Liver (tissue), 8 donors: ENCODE measurements at regions not wholly inside any gene's neighbourhood (a gene's known extent, or its start where the extent isn't known, plus 50 kb on each side); places are given as distances from the start of the nearest gene placed in this dataset.

ENCODE experiments used
- DNase-seq: peaks from one replicate; pipeline ENCODE4 v3.0.0-alpha.2; 2017; ENCODE audit warnings: low spot score
- H3K27ac ChIP-seq, 2 donors: one replicate each; pipeline ENCODE4 v1.7.0; 2013; ENCODE audit warnings: inconsistent platforms in 2 of 2, low read length in 2 of 2, control low read depth in 1 of 2, low read depth in 1 of 2, mild to moderate bottlenecking in 1 of 2
- H3K27me3 ChIP-seq, 4 donors: one replicate each; pipeline versions ENCODE4 v1.6.1 to v1.7.0; 2013; ENCODE audit warnings: low read length in 3 of 4, inconsistent platforms in 1 of 4, mild to moderate bottlenecking in 1 of 4, moderate library complexity in 1 of 4; ENCODE audit not compliant: control insufficient read depth in 4 of 4, insufficient read depth in 4 of 4
- H3K36me3 ChIP-seq, 4 donors: one replicate each; pipeline versions ENCODE4 v1.6.1 to v1.7.0; 2013; ENCODE audit warnings: low read length in 3 of 4, mild to moderate bottlenecking in 3 of 4, low read depth in 1 of 4, moderate library complexity in 1 of 4; ENCODE audit not compliant: control insufficient read depth in 4 of 4, insufficient read depth in 3 of 4
- H3K4me1 ChIP-seq, 4 donors: one replicate each; pipeline versions ENCODE4 v1.6.1 to v1.7.0; 2013; ENCODE audit warnings: low read length in 3 of 4, mild to moderate bottlenecking in 3 of 4, moderate library complexity in 1 of 4; ENCODE audit not compliant: control insufficient read depth in 4 of 4, insufficient read depth in 4 of 4
- H3K4me3 ChIP-seq, 3 donors: one replicate each; pipeline versions ENCODE4 v1.6.1 to v1.7.0; 2013; ENCODE audit warnings: low read length in 3 of 3, control low read depth in 1 of 3, low read depth in 1 of 3, mild to moderate bottlenecking in 1 of 3
- H3K9ac ChIP-seq, 2 donors: one replicate each; pipeline ENCODE4 v1.7.0; 2013; ENCODE audit warnings: low read length in 2 of 2, mild to moderate bottlenecking in 2 of 2, moderate library complexity in 2 of 2, control low read depth in 1 of 2, low read depth in 1 of 2
- H3K9me3 ChIP-seq, 4 donors: one replicate each; pipeline versions ENCODE4 v1.6.1 to v1.7.0; 2013; ENCODE audit warnings: low read length in 3 of 4; ENCODE audit not compliant: control insufficient read depth in 4 of 4
- CTCF ChIP-seq: fragments of 150-350 bp; IDR thresholded peaks from 2 replicates; pipeline ENCODE4 v1.5.1; 2017; ENCODE audit warnings: improper control_type of control experiment, low read depth, low read length; ENCODE audit not compliant: missing input control
- EGR1 ChIP-seq, 2 donors: IDR thresholded peaks; 2 replicates each; pipeline ENCODE4 v1.6.1; 2016 to 2018; ENCODE audit warnings: antibody characterized with exemption in 2 of 2, low read depth in 2 of 2
- FOXA1 ChIP-seq: IDR thresholded peaks from 2 replicates; pipeline ENCODE4 v1.6.1; 2016; ENCODE audit warnings: antibody characterized with exemption
- FOXA2 ChIP-seq: IDR thresholded peaks from 2 replicates; pipeline ENCODE4 v1.6.1; 2016; ENCODE audit warnings: antibody characterized with exemption
- GABPA ChIP-seq, 2 donors: IDR thresholded peaks in 1 of 2; conservative IDR thresholded peaks in 1 of 2; 2 replicates each; pipeline ENCODE4 v1.6.1; 2016; ENCODE audit warnings: antibody characterized with exemption in 2 of 2, mild to moderate bottlenecking in 1 of 2, moderate library complexity in 1 of 2
- HNF4A ChIP-seq, 2 donors: conservative IDR thresholded peaks; 2 replicates each; pipeline ENCODE4 v1.6.1; 2016; ENCODE audit warnings: antibody characterized with exemption in 2 of 2, mild to moderate bottlenecking in 2 of 2
- HNF4G ChIP-seq: IDR thresholded peaks from 2 replicates; pipeline ENCODE4 v1.6.1; 2016; ENCODE audit warnings: antibody characterized with exemption
- JUND ChIP-seq, 2 donors: IDR thresholded peaks; 2 replicates each; pipeline ENCODE4 v1.6.1; 2016; ENCODE audit warnings: antibody characterized with exemption in 2 of 2
- MAX ChIP-seq: IDR thresholded peaks from 2 replicates; pipeline ENCODE4 v1.6.1; 2016; ENCODE audit warnings: antibody characterized with exemption
- NR2F2 ChIP-seq: IDR thresholded peaks from 2 replicates; pipeline ENCODE4 v1.6.1; 2016; ENCODE audit warnings: antibody characterized with exemption
- RAD21 ChIP-seq, 2 donors: IDR thresholded peaks; 2 replicates each; pipeline ENCODE4 v1.6.1; 2016; ENCODE audit warnings: antibody characterized with exemption in 2 of 2, mild to moderate bottlenecking in 2 of 2
- RXRA ChIP-seq, 2 donors: IDR thresholded peaks; 2 replicates each; pipeline ENCODE4 v1.6.1; 2017 to 2018; ENCODE audit warnings: antibody characterized with exemption in 2 of 2, mild to moderate bottlenecking in 1 of 2
- SP1 ChIP-seq: IDR thresholded peaks from 2 replicates; pipeline ENCODE4 v1.6.1; 2018; ENCODE audit warnings: antibody characterized with exemption, mild to moderate bottlenecking
- TAF1 ChIP-seq: conservative IDR thresholded peaks from 2 replicates; pipeline ENCODE4 v1.6.1; 2016; ENCODE audit warnings: antibody characterized with exemption, mild to moderate bottlenecking
- YY1 ChIP-seq: IDR thresholded peaks from 2 replicates; pipeline ENCODE4 v1.6.1; 2016; ENCODE audit warnings: antibody characterized with exemption, mild to moderate bottlenecking
- ZBTB33 ChIP-seq: IDR thresholded peaks from 2 replicates; pipeline ENCODE4 v1.6.1; 2016; ENCODE audit warnings: antibody characterized with exemption
- WGBS: extraction: QIAGEN DNeasy Blood & Tissue Kit; methylation state at CpG from one replicate; pipeline ENCODE4 v1.1.7; 2013; 5-methylcytosine and 5-hydroxymethylcytosine counted together
- TF ChIP-seq, protein P1 (sequence below): IDR thresholded peaks from 2 replicates; pipeline ENCODE4 v1.6.1; 2016; ENCODE audit warnings: antibody characterized with exemption
- TF ChIP-seq, protein P2 (sequence below): IDR thresholded peaks from 2 replicates; pipeline ENCODE4 v1.6.1; 2016; ENCODE audit warnings: antibody characterized with exemption, mild to moderate bottlenecking
- donor health status: healthy.
- donor health status: healthy.
- donor health status: healthy.
- donor health status: healthy.
- donor health status: healthy.

- H3K4me1 ChIP-seq: no peaks in the 10 kb centered on the region
- H3K4me3 ChIP-seq: no peak overlapping the region
- H3K36me3 ChIP-seq: no peaks in the 10 kb centered on the region
- H3K27me3 ChIP-seq: no peaks in the 10 kb centered on the region
- no peak overlapping the region for H3K27ac ChIP-seq
- H3K9me3 ChIP-seq: no peaks in the 10 kb centered on the region
- no peak for DNase-seq
- no peak overlapping the region for H3K9ac ChIP-seq
- TF ChIP-seq FOXA2: no peak
- no peak for TF ChIP-seq GABPA (IDR thresholded peaks at IDR 0.05 in 1 of 2, conservative IDR thresholded peaks at IDR 0.05 in 1 of 2)
- no peak for TF ChIP-seq RXRA (IDR thresholded peaks at IDR 0.05)
- no peak for TF ChIP-seq SP1
- no peak for TF ChIP-seq EGR1 (IDR thresholded peaks at IDR 0.05; ENCODE audit: low read depth in 2 of 2)
- no peak for TF ChIP-seq HNF4G
- TF ChIP-seq HNF4A (conservative IDR thresholded peaks at IDR 0.05): no peak
- TF ChIP-seq MAX: no peak
- TF ChIP-seq CTCF: no peak
- no peak for TF ChIP-seq FOXA1
- TF ChIP-seq ZBTB33: no peak
- TF ChIP-seq NR2F2: no peak
- no peak for TF ChIP-seq RAD21 (IDR thresholded peaks at IDR 0.05)
- no peak for TF ChIP-seq TAF1
- TF ChIP-seq, protein P1, sequence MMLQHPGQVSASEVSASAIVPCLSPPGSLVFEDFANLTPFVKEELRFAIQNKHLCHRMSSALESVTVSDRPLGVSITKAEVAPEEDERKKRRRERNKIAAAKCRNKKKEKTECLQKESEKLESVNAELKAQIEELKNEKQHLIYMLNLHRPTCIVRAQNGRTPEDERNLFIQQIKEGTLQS: no peak
- TF ChIP-seq JUND (IDR thresholded peaks at IDR 0.05): no peak
- TF ChIP-seq YY1: no peak
- TF ChIP-seq, protein P2, sequence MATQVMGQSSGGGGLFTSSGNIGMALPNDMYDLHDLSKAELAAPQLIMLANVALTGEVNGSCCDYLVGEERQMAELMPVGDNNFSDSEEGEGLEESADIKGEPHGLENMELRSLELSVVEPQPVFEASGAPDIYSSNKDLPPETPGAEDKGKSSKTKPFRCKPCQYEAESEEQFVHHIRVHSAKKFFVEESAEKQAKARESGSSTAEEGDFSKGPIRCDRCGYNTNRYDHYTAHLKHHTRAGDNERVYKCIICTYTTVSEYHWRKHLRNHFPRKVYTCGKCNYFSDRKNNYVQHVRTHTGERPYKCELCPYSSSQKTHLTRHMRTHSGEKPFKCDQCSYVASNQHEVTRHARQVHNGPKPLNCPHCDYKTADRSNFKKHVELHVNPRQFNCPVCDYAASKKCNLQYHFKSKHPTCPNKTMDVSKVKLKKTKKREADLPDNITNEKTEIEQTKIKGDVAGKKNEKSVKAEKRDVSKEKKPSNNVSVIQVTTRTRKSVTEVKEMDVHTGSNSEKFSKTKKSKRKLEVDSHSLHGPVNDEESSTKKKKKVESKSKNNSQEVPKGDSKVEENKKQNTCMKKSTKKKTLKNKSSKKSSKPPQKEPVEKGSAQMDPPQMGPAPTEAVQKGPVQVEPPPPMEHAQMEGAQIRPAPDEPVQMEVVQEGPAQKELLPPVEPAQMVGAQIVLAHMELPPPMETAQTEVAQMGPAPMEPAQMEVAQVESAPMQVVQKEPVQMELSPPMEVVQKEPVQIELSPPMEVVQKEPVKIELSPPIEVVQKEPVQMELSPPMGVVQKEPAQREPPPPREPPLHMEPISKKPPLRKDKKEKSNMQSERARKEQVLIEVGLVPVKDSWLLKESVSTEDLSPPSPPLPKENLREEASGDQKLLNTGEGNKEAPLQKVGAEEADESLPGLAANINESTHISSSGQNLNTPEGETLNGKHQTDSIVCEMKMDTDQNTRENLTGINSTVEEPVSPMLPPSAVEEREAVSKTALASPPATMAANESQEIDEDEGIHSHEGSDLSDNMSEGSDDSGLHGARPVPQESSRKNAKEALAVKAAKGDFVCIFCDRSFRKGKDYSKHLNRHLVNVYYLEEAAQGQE: no peak
Measured at GRCh38 chrY:8479141-8479540, 858.1 kb upstream of the TSPY4 start.

DNA sequence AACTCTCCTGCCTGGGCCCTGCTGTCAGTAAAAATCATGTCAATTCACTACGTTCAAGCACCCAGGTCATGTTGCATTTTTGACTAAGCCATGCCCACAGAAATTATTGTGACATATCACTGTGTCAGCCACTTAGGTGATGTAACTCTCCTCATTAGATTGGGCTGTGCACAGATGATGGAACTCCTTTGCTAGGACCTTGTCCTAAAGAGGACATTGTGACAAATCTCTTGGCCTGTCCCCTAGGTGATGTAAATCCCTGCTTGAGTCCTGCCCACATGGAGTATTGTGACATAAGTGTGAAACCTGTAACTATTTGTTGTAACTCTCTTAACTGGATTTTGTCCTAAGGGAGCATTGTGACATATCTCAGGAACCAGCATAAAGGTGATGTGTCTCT is 848.3 kb upstream of the TSPY4 start:
- Histone ChIP-seq H3K9me3 (no peaks in the 10 kb centered on the region), H3K4me3 (no peak overlapping the region), H3K27me3 (no peaks in the 10 kb centered on the region), H3K27ac (no peak overlapping the region), H3K9ac (no peak overlapping the region), H3K36me3 (no peaks in the 10 kb centered on the region), H3K4me1 (no peaks in the 10 kb centered on the region)
- 23% methylated on average over 1 of the region's 1 CpG for WGBS
- TF ChIP-seq RXRA (IDR thresholded peaks at IDR 0.05) (peak in 1 of 2 donors; percentile 33), HNF4A (conservative IDR thresholded peaks at IDR 0.05) (peak in 1 of 2 donors; percentile 33), EGR1 (IDR thresholded peaks at IDR 0.05; ENCODE audit: low read depth in 2 of 2) (no peak)
- DNase-seq: no peak
